Transverse colon (tissue), 4 donors: ENCODE measurements at regions not wholly inside any gene's neighbourhood (a gene's known extent, or its start where the extent isn't known, plus 50 kb on each side); places are given as distances from the start of the nearest gene placed in this dataset.
A peak's percentile ranks its signal among the peaks of the same experiment; 100 is the strongest.

Experiments
- DNase-seq: peaks from one replicate; pipeline ENCODE4 v3.0.0-alpha.2; 2019
- H3K27ac ChIP-seq, 4 donors: fragments of 200-600 bp; sonication (generic); 2 replicates each; pipeline ENCODE4 v1.5.1; 2016 to 2018; ENCODE audit warnings: inconsistent platforms in 4 of 4
- H3K27me3 ChIP-seq: fragments of 200-600 bp; sonication (generic); 2 replicates; pipeline ENCODE4 v1.5.1; 2017; ENCODE audit warnings: inconsistent platforms
- H3K36me3 ChIP-seq, 4 donors: fragments of 200-600 bp; sonication (generic); 2 replicates each; pipeline ENCODE4 v1.5.1; 2017 to 2019; ENCODE audit warnings: inconsistent platforms in 4 of 4
- H3K4me1 ChIP-seq, 4 donors: fragments of 200-600 bp; sonication (generic); 2 replicates each; pipeline ENCODE4 v1.5.1; 2017 to 2020; ENCODE audit warnings: inconsistent platforms in 4 of 4
- H3K4me3 ChIP-seq, 4 donors: fragments of 200-600 bp; sonication (generic); 1 replicate in 1 of 4; 2 replicates in 3 of 4; pipeline versions ENCODE4 v1.5.1 to v1.6.1; 2017 to 2019; ENCODE audit warnings: inconsistent platforms in 4 of 4
- H3K9me3 ChIP-seq, 2 donors: fragments of 200-600 bp; sonication (generic); 2 replicates each; pipeline ENCODE4 v1.5.1; 2017 to 2019; ENCODE audit warnings: inconsistent platforms in 2 of 2
- EP300 ChIP-seq: sonication (generic); formaldehyde crosslinking; IDR thresholded peaks from one replicate; pipeline ENCODE4 v1.6.1; 2017; ENCODE audit warnings: antibody characterized with exemption, low read depth
- POLR2A ChIP-seq: fragments of 450-650 bp; IDR thresholded peaks from one replicate; pipeline ENCODE4 v1.6.1; 2016; ENCODE audit warnings: antibody characterized with exemption, mild to moderate bottlenecking, moderate library complexity
- POLR2AphosphoS5 ChIP-seq, 3 donors: sonication (generic); formaldehyde crosslinking; IDR thresholded peaks; one replicate each; pipeline ENCODE4 v1.6.1; 2016; ENCODE audit warnings: antibody characterized with exemption in 3 of 3
- WGBS, 2 donors: methylation state at CpG; one replicate each; pipeline ENCODE4 v1.1.5; 2018; ENCODE audit warnings: low coverage in 1 of 2; 5-methylcytosine and 5-hydroxymethylcytosine counted together
- in situ Hi-C, 4 donors: fragments of 200-750 bp; cut with MboI; loops; one replicate each; pipeline versions ENCODE4 v1.15.0 to v1.15.1; 2017; ENCODE audit warnings: low sequenced_read_pairs in 3 of 4, low pct_ligation_motif_present in 1 of 4, low pct_unique_long_range_greater_than_20kb in 1 of 4
- intact Hi-C: fragments of 100-400 bp; cut with DNase I; formaldehyde crosslinking; loops from one replicate; pipeline ENCODE4 v1.15.1; 2023; ENCODE audit warnings: low total_unique reads
- TF ChIP-seq, protein P1 (sequence below), 5 experiments: fragments of 200-600 bp in 3 of 5; fragments of 450-650 bp in 2 of 5; sonication (generic) in 3 of 5; IDR thresholded peaks; 1 replicate in 2 of 5; 2 replicates in 3 of 5; pipeline ENCODE4 v1.5.1; 2016 to 2017; ENCODE audit warnings: antibody characterized with exemption in 5 of 5, inconsistent platforms in 3 of 5, mild to moderate bottlenecking in 2 of 5, moderate library complexity in 1 of 5

DNA sequence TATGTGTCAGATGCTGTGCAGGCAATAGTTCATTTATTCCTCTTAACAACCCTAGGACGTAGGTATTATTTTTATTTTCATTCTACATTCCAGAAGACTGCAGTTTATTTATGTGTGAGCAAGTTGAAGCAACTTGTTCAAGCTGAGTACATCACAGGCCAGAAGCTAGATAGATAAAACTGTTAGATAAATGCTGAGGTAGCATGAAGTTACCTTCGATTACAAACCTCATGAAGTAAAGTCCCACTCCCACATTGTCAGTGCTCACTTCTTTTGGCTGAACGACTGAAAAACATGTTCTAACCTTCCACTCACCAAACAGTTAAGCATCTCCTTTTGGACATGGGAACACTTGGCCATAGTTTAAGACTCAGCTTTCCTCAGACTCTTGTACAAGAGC lies 439.2 kb downstream of the TNS1 start:
- Histone ChIP-seq H3K4me3 (no peak overlapping the region), H3K27me3 (no peaks in the 10 kb centered on the region), H3K9me3 (no peaks in the 10 kb centered on the region), H3K36me3 (no peaks in the 10 kb centered on the region), H3K27ac (peak overlapping the region in 1 of 4 donors; percentile 43), H3K4me1 (no peaks in the 10 kb centered on the region)
- DNase-seq: no peak
- WGBS, 2 donors: 69 to 77% methylated on average over 3 of the region's 3 CpGs
- no peak for TF ChIP-seq POLR2A
- in situ Hi-C loops (no loop called here), intact Hi-C loops (no loop called here)

DNA sequence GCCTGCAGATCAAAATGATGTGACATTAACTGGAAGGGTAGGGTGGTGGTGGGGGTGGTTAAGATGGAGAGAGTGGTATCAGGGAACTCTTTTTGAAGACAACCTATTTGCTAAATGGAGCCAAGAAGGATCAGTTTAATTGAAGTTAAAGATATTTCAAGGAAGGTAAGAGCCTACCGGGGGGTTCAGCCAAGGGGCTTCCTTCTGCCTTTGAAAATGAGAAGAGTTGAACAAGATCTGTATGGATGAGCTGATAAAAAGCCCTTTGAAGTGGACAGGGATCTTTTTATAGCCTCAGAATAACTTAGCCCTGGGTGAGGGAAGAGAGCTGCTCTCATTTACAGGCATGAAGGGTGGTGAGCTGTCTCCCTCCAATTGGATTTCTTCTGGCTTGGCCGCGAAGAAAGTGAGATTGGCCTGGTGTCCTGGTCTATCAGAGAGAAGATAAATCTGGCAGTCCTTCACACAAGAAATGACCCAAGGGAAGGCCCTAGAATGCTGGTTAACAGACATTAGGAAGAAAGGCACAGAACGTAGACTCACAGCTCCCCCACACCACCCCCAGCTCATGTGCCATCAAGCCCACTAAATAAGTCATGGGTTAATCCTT lies 439.8 kb downstream of the TNS1 start:
- Histone ChIP-seq H3K27ac (peak overlapping the region in 1 of 4 donors; percentile 43), H3K36me3 (no peaks in the 10 kb centered on the region), H3K4me1 (no peaks in the 10 kb centered on the region), H3K9me3 (no peaks in the 10 kb centered on the region), H3K4me3 (no peak overlapping the region), H3K27me3 (no peaks in the 10 kb centered on the region)
- intact Hi-C loops (no loop called here), in situ Hi-C loops (no loop called here)
- TF ChIP-seq, protein P1, sequence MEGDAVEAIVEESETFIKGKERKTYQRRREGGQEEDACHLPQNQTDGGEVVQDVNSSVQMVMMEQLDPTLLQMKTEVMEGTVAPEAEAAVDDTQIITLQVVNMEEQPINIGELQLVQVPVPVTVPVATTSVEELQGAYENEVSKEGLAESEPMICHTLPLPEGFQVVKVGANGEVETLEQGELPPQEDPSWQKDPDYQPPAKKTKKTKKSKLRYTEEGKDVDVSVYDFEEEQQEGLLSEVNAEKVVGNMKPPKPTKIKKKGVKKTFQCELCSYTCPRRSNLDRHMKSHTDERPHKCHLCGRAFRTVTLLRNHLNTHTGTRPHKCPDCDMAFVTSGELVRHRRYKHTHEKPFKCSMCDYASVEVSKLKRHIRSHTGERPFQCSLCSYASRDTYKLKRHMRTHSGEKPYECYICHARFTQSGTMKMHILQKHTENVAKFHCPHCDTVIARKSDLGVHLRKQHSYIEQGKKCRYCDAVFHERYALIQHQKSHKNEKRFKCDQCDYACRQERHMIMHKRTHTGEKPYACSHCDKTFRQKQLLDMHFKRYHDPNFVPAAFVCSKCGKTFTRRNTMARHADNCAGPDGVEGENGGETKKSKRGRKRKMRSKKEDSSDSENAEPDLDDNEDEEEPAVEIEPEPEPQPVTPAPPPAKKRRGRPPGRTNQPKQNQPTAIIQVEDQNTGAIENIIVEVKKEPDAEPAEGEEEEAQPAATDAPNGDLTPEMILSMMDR (IDR thresholded peaks at IDR 0.05): no peak
- TF ChIP-seq POLR2AphosphoS5 (IDR thresholded peaks at IDR 0.05) (no peak), POLR2A (no peak), EP300 (no peak)
- no peak for DNase-seq
- 33 to 77% methylated on average over 1 to 4 of the region's 4 CpGs for WGBS, 2 donors

DNA sequence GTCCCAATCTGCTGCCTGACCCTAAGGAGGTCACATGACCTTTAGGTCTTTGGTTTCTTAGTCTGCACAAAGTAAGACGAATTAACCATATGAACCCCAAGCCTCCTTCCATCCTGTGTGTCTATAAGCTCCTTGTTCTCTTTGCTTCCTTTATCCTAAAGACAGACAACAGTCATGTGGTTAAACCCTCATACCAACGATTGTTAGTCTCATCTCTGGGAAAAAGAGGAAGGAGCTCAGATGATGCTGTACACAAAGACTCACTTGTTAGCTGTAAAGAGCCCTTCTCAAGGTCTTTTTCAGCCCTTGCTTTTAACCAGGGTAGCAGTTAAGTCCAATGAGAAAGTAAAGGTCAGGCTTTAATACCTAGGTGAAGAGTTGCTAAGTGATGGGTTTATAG lies 443.7 kb downstream of the TNS1 start:
- TF ChIP-seq POLR2AphosphoS5 (IDR thresholded peaks at IDR 0.05) (no peak), POLR2A (no peak), EP300 (no peak)
- TF ChIP-seq, protein P1 (IDR thresholded peaks at IDR 0.05): no peak
- no peaks in the 10 kb centered on the region for H3K36me3 ChIP-seq
- WGBS, 2 donors: 43 to 65% methylated on average over 1 to 2 of the region's 2 CpGs
- no peaks in the 10 kb centered on the region for H3K9me3 ChIP-seq
- in situ Hi-C loops: no loop called here
- no peaks in the 10 kb centered on the region for H3K27me3 ChIP-seq
- intact Hi-C loops: no loop called here
- no peak for DNase-seq
- H3K4me3 ChIP-seq: no peak overlapping the region
- no peak overlapping the region for H3K27ac ChIP-seq
- peaks cover 2 to 17% (median 5%) of the 10 kb centered on the region in 4 donors for H3K4me1 ChIP-seq

DNA sequence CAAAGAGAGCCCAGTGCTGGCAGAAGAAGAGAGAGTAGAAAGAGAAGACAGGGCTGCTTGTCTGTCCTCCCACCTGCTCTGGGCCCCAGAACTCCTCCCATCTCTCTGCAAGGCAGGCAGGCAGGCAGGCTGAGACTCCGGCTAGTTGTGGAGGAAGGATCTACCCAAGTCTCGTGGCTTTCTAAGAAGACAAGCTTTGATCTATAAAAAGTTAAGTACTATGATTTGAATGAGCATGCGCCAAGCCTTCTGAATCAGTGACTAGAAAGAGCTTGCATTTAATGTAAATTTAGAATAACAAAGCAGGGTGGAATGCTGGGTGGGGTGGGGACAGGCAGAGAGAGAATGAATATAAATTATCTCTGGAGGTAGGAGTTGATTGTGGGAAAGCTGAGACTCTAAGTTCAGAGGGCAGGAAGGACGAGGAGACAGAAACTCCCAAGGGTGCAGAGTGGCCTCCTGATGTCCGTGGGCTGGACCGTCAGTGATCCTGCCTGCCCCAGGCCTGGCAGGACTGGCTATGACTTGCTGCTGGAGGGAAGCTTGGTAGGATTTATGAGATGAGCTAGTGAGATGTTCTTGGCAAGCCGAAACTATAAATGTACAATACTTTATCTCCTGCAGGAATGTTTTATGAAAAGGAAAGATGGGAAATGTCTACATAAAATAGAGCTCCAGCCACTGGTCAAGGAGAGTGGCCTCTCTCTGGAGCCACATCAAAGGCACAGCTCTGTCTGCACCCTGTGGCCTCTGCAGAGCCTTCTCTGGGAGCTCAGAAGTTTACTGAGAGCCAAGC lies 447.5 kb downstream of the TNS1 start:
- TF ChIP-seq POLR2AphosphoS5 (IDR thresholded peaks at IDR 0.05) (peak in 1 of 3 donors; percentile 33), POLR2A (no peak)
- 39 to 43% methylated on average over 3 to 7 of the region's 7 CpGs for WGBS, 2 donors
- intact Hi-C loops: no loop called here
- H3K27ac ChIP-seq: peak overlapping the region in 3 of 4 donors; percentile 52 to 58 (median 57)
- no peak for DNase-seq
- H3K27me3 ChIP-seq: no peaks in the 10 kb centered on the region
- H3K4me1 ChIP-seq: peaks cover 2 to 17% (median 5%) of the 10 kb centered on the region in 4 donors
- in situ Hi-C loops: no loop called here
- no peaks in the 10 kb centered on the region for H3K9me3 ChIP-seq
- H3K36me3 ChIP-seq: no peaks in the 10 kb centered on the region
- H3K4me3 ChIP-seq: no peak overlapping the region

DNA sequence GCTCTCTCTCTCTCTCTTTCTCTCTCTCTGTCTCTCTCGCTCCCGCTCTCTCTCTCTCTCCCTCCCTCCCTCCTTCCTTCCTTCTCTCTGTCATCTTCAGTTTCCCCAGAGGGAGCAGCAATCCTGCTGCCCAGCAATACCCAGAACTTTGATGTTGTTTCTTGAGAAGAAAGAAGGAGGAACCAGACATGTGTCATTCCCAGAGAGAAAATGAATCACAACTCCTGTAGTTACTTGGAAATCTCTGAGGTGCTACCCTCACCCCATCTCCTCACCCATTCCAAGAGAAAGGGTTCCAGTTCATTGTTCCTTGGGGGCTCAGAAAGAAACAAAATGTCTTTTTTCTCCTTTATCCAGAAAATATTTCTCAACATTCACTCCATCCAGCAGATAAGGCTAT lies 449.1 kb downstream of the TNS1 start:
- no peak overlapping the region for H3K27ac ChIP-seq
- WGBS, 2 donors: 46 to 92% methylated on average over 2 of the region's 2 CpGs
- TF ChIP-seq POLR2AphosphoS5 (IDR thresholded peaks at IDR 0.05): no peak
- no peak for TF ChIP-seq POLR2A
- no peak for TF ChIP-seq EP300
- H3K4me3 ChIP-seq: no peak overlapping the region
- H3K9me3 ChIP-seq: no peaks in the 10 kb centered on the region
- DNase-seq: no peak
- H3K27me3 ChIP-seq: no peaks in the 10 kb centered on the region
- intact Hi-C loops: no loop called here
- H3K36me3 ChIP-seq: no peaks in the 10 kb centered on the region
- in situ Hi-C loops: no loop called here
- peaks cover 2 to 17% (median 5%) of the 10 kb centered on the region in 4 donors for H3K4me1 ChIP-seq
